Activated CD4-positive, alpha-beta T cell treated with anti-CD3 and anti-CD28 coated beads for 36 hours (primary cell): ENCODE measurements at regions not wholly inside any gene's neighbourhood (a gene's known extent, or its start where the extent isn't known, plus 50 kb on each side); places are given as distances from the start of the nearest gene placed in this dataset.

Source experiments
- ATAC-seq: fragments of 200-7000 bp; cut with Tn5 transposase; one replicate; pipeline ENCODE4 v1.10.0; 2021; ENCODE audit warnings: mild to moderate bottlenecking, moderate library complexity
- CTCF ChIA-PET: fragments of 350-600 bp; sonication (Branson Sonifier 250); formaldehyde crosslinking; loops from one replicate; lab custom pipeline; 2021; ENCODE audit warnings: antibody characterized with exemption; lab: Charles Lee
- POLR2A ChIA-PET: fragments of 350-600 bp; sonication (Branson Sonifier 250); formaldehyde crosslinking; loops from one replicate; lab custom pipeline; 2021; ENCODE audit warnings: antibody characterized with exemption, inconsistent platforms; lab: Charles Lee
- DNase-seq: peaks from one replicate; pipeline ENCODE4 v3.0.0-alpha.2; 2020
- H3K27ac Mint-ChIP-seq: one replicate; pipeline ENCODE4 v1.8.0; 2021; ENCODE audit warnings: mixed read lengths
- H3K27me3 Mint-ChIP-seq: one replicate; pipeline ENCODE4 v1.8.0; 2021; ENCODE audit warnings: mixed read lengths
- H3K36me3 Mint-ChIP-seq: one replicate; pipeline ENCODE4 v1.8.0; 2021; ENCODE audit warnings: low read depth, mixed read lengths
- H3K4me1 Mint-ChIP-seq: one replicate; pipeline ENCODE4 v1.8.0; 2021; ENCODE audit warnings: mixed read lengths
- H3K4me3 Mint-ChIP-seq: one replicate; pipeline ENCODE4 v1.8.0; 2021; ENCODE audit warnings: mild to moderate bottlenecking, moderate library complexity, mixed read lengths
- H3K9me3 Mint-ChIP-seq: one replicate; pipeline ENCODE4 v1.8.0; 2021; ENCODE audit warnings: low read depth, mixed read lengths
- intact Hi-C, 2 experiments: fragments of 100-400 bp; cut with DNase I in 1 of 2; cut with micrococcal nuclease in 1 of 2; formaldehyde crosslinking; loops; one replicate each; pipeline versions ENCODE4 v1.14.2 to v1.15.1; 2022 to 2024; cut with DNase I, micrococcal nuclease

GRCh38 chr16:72551649-72552048 lies 379.7 kb upstream of the PMFBP1 start:
- H3K36me3 Mint-ChIP-seq = peaks cover 2% of the 10 kb centered on the region
- CTCF ChIA-PET = no interaction called here
- peaks cover 12% of the 10 kb centered on the region for H3K9me3 Mint-ChIP-seq
- POLR2A ChIA-PET = no interaction called here
- ATAC-seq (no peak), DNase-seq (no peak)
- no peak overlapping the region for H3K27ac Mint-ChIP-seq
- no peak overlapping the region for H3K4me3 Mint-ChIP-seq
- H3K27me3 Mint-ChIP-seq = no peaks in the 10 kb centered on the region
- no peaks in the 10 kb centered on the region for H3K4me1 Mint-ChIP-seq
- intact Hi-C loops = no loop called here

GRCh38 chr16:72549878-72550277 lies 377.9 kb upstream of the PMFBP1 start:
- H3K27me3 Mint-ChIP-seq = no peaks in the 10 kb centered on the region
- POLR2A ChIA-PET = no interaction called here
- DNase-seq (no peak), ATAC-seq (no peak)
- H3K4me3 Mint-ChIP-seq = no peak overlapping the region
- H3K27ac Mint-ChIP-seq = no peak overlapping the region
- H3K4me1 Mint-ChIP-seq = no peaks in the 10 kb centered on the region
- peaks cover 2% of the 10 kb centered on the region for H3K36me3 Mint-ChIP-seq
- CTCF ChIA-PET = no interaction called here
- intact Hi-C loops = no loop called here
- peaks cover 12% of the 10 kb centered on the region for H3K9me3 Mint-ChIP-seq

GRCh38 chr16:72542102-72542501 lies 370.1 kb upstream of the PMFBP1 start:
- Mint-ChIP-seq H3K27me3 (no peaks in the 10 kb centered on the region), H3K9me3 (no peaks in the 10 kb centered on the region), H3K27ac (no peak overlapping the region), H3K4me1 (no peaks in the 10 kb centered on the region), H3K36me3 (no peaks in the 10 kb centered on the region), H3K4me3 (no peak overlapping the region)
- DNase-seq = no peak
- ATAC-seq = no peak
- intact Hi-C loops = no loop called here
- ChIA-PET POLR2A (no interaction called here), CTCF (interaction anchor here (0.7 kb wide), 1 partner anchor 124 kb away, joined by 3 read pairs; no protein-coding TSS in a partner anchor)

- ChIA-PET POLR2A (no interaction called here), CTCF (no interaction called here)
- intact Hi-C loops = no loop called here
- ATAC-seq (no peak), DNase-seq (no peak)
- Mint-ChIP-seq H3K4me1 (no peaks in the 10 kb centered on the region), H3K27me3 (no peaks in the 10 kb centered on the region), H3K4me3 (no peak overlapping the region), H3K27ac (no peak overlapping the region), H3K36me3 (no peaks in the 10 kb centered on the region), H3K9me3 (no peaks in the 10 kb centered on the region)
These were observed 365.7 kb upstream of the PMFBP1 start for GRCh38 chr16:72537664-72538063.

GRCh38 chr16:72536723-72537435 lies 364.9 kb upstream of the PMFBP1 start:
- Mint-ChIP-seq H3K27ac (no peak overlapping the region), H3K36me3 (no peaks in the 10 kb centered on the region), H3K9me3 (no peaks in the 10 kb centered on the region), H3K27me3 (no peaks in the 10 kb centered on the region), H3K4me3 (no peak overlapping the region), H3K4me1 (no peaks in the 10 kb centered on the region)
- ChIA-PET POLR2A (no interaction called here), CTCF (no interaction called here)
- ATAC-seq (no peak), DNase-seq (no peak)
- intact Hi-C loops = no loop called here

- peaks cover 6% of the 10 kb centered on the region for H3K9me3 Mint-ChIP-seq
- H3K27ac Mint-ChIP-seq = no peak overlapping the region
- CTCF ChIA-PET = no interaction called here
- intact Hi-C loops = no loop called here
- ATAC-seq = no peak
- no peak overlapping the region for H3K4me3 Mint-ChIP-seq
- no peak for DNase-seq
- H3K36me3 Mint-ChIP-seq = no peaks in the 10 kb centered on the region
- H3K27me3 Mint-ChIP-seq = no peaks in the 10 kb centered on the region
- POLR2A ChIA-PET = no interaction called here
- no peaks in the 10 kb centered on the region for H3K4me1 Mint-ChIP-seq
These were observed 361.0 kb upstream of the PMFBP1 start for GRCh38 chr16:72532906-72533410.

GRCh38 chr16:72530434-72530833 lies 358.5 kb upstream of the PMFBP1 start:
- DNase-seq (peak; percentile 11), ATAC-seq (peak; percentile 57)
- H3K4me1 Mint-ChIP-seq = no peaks in the 10 kb centered on the region
- POLR2A ChIA-PET = no interaction called here
- no peak overlapping the region for H3K27ac Mint-ChIP-seq
- H3K9me3 Mint-ChIP-seq = peaks cover 6% of the 10 kb centered on the region
- no peaks in the 10 kb centered on the region for H3K27me3 Mint-ChIP-seq
- no peaks in the 10 kb centered on the region for H3K36me3 Mint-ChIP-seq
- CTCF ChIA-PET = no interaction called here
- intact Hi-C loops = no loop called here
- no peak overlapping the region for H3K4me3 Mint-ChIP-seq

GRCh38 chr16:72523087-72523486 lies 351.1 kb upstream of the PMFBP1 start:
- H3K27me3 Mint-ChIP-seq = no peaks in the 10 kb centered on the region
- H3K4me1 Mint-ChIP-seq = no peaks in the 10 kb centered on the region
- POLR2A ChIA-PET = interaction anchor here (0.6 kb wide), 1 partner anchor 328 kb away, joined by 7 read pairs; no protein-coding TSS in a partner anchor
- no peak for ATAC-seq
- intact Hi-C loops = no loop called here
- H3K36me3 Mint-ChIP-seq = peaks cover 4% of the 10 kb centered on the region
- no peak for DNase-seq
- CTCF ChIA-PET = no interaction called here
- peaks cover 7% of the 10 kb centered on the region for H3K9me3 Mint-ChIP-seq
- no peak overlapping the region for H3K27ac Mint-ChIP-seq
- no peak overlapping the region for H3K4me3 Mint-ChIP-seq

GRCh38 chr16:72517154-72517553 lies 345.2 kb upstream of the PMFBP1 start:
- Mint-ChIP-seq H3K4me1 (no peaks in the 10 kb centered on the region), H3K27me3 (no peaks in the 10 kb centered on the region), H3K4me3 (no peak overlapping the region), H3K36me3 (peaks cover 2% of the 10 kb centered on the region), H3K9me3 (peaks cover 7% of the 10 kb centered on the region), H3K27ac (no peak overlapping the region)
- ChIA-PET CTCF (no interaction called here), POLR2A (no interaction called here)
- intact Hi-C loops = no loop called here
- ATAC-seq (no peak), DNase-seq (no peak)

GRCh38 chr16:72511171-72511570 lies 339.2 kb upstream of the PMFBP1 start:
- Mint-ChIP-seq H3K4me3 (no peak overlapping the region), H3K9me3 (no peaks in the 10 kb centered on the region), H3K36me3 (no peaks in the 10 kb centered on the region), H3K27me3 (no peaks in the 10 kb centered on the region), H3K4me1 (no peaks in the 10 kb centered on the region), H3K27ac (no peak overlapping the region)
- ChIA-PET POLR2A (no interaction called here), CTCF (no interaction called here)
- ATAC-seq (no peak), DNase-seq (no peak)
- intact Hi-C loops = no loop called here

GRCh38 chr16:72508191-72508590 lies 336.2 kb upstream of the PMFBP1 start:
- ChIA-PET POLR2A (no interaction called here), CTCF (no interaction called here)
- H3K27me3 Mint-ChIP-seq = no peaks in the 10 kb centered on the region
- no peaks in the 10 kb centered on the region for H3K36me3 Mint-ChIP-seq
- H3K4me3 Mint-ChIP-seq = no peak overlapping the region
- DNase-seq (no peak), ATAC-seq (no peak)
- intact Hi-C loops = loop anchor here in 1 of 2 experiments (10.0 kb wide), 1 partner anchor 1367 kb away; no protein-coding TSS in a partner anchor
- no peak overlapping the region for H3K27ac Mint-ChIP-seq
- H3K4me1 Mint-ChIP-seq = no peaks in the 10 kb centered on the region
- no peaks in the 10 kb centered on the region for H3K9me3 Mint-ChIP-seq

GRCh38 chr16:72502594-72503005 lies 330.6 kb upstream of the PMFBP1 start:
- H3K36me3 Mint-ChIP-seq = no peaks in the 10 kb centered on the region
- no peak overlapping the region for H3K27ac Mint-ChIP-seq
- ATAC-seq = no peak
- ChIA-PET POLR2A (no interaction called here), CTCF (interaction anchor here (0.6 to 1.5 kb wide), 6 partner anchors 10 to 434 kb away, joined by 3 to 5 read pairs (median 3); no protein-coding TSS in a partner anchor)
- H3K27me3 Mint-ChIP-seq = no peaks in the 10 kb centered on the region
- no peak overlapping the region for H3K4me3 Mint-ChIP-seq
- H3K4me1 Mint-ChIP-seq = no peaks in the 10 kb centered on the region
- H3K9me3 Mint-ChIP-seq = no peaks in the 10 kb centered on the region
- DNase-seq = no peak
- intact Hi-C loops = loop anchor here in 1 of 2 experiments (1.0 to 10.0 kb wide), 5 partner anchors 344 to 1455 kb away; no protein-coding TSS in a partner anchor
